Mesenchymal stem cell (in vitro differentiated cells and primary cell): ENCODE measurements at regions not wholly inside any gene's neighbourhood (a gene's known extent, or its start where the extent isn't known, plus 50 kb on each side); places are given as distances from the start of the nearest gene placed in this dataset.

Experiments used
- DNase-seq: peaks from one replicate; pipeline ENCODE4 v3.0.0-alpha.2; 2013
- H2AFZ ChIP-seq: one replicate; pipeline ENCODE4 v1.6.1; 2013; ENCODE audit warnings: low read depth, mild to moderate bottlenecking, control low read depth, inconsistent platforms, low read length, moderate library complexity
- H2AK5ac ChIP-seq: 2 replicates; pipeline ENCODE4 v1.6.1; 2013; ENCODE audit warnings: low read length, moderate library complexity, mild to moderate bottlenecking, inconsistent platforms; ENCODE audit not compliant: severe bottlenecking
- H2BK120ac ChIP-seq: one replicate; pipeline ENCODE4 v1.6.1; 2013; ENCODE audit warnings: low read depth, mild to moderate bottlenecking, inconsistent platforms, low read length, moderate library complexity
- H2BK12ac ChIP-seq, 2 experiments: one replicate each; pipeline ENCODE4 v1.6.1; 2013; ENCODE audit warnings: inconsistent platforms in 2 of 2, low read length in 2 of 2, mild to moderate bottlenecking in 2 of 2, moderate library complexity in 2 of 2, control low read depth in 1 of 2
- H2BK15ac ChIP-seq: one replicate; pipeline ENCODE4 v1.6.1; 2013; ENCODE audit warnings: mild to moderate bottlenecking, low read depth, inconsistent platforms; ENCODE audit not compliant: poor library complexity, severe bottlenecking
- H2BK5ac ChIP-seq: 2 replicates; pipeline ENCODE4 v1.6.1; 2013; ENCODE audit warnings: low read depth, mild to moderate bottlenecking, low read length, control low read depth, inconsistent platforms; ENCODE audit not compliant: poor library complexity, severe bottlenecking
- H3K14ac ChIP-seq, 2 experiments: one replicate each; pipeline ENCODE4 v1.6.1; 2013; ENCODE audit warnings: inconsistent platforms in 2 of 2, low read length in 2 of 2, control low read depth in 1 of 2, mild to moderate bottlenecking in 1 of 2, moderate library complexity in 1 of 2
- H3K18ac ChIP-seq, 2 experiments: one replicate each; pipeline ENCODE4 v1.6.1; 2013; ENCODE audit warnings: inconsistent platforms in 2 of 2, low read length in 2 of 2, control low read depth in 1 of 2, low read depth in 1 of 2, mild to moderate bottlenecking in 1 of 2
- H3K23ac ChIP-seq, 2 experiments: one replicate each; pipeline ENCODE4 v1.6.1; 2013; ENCODE audit warnings: inconsistent platforms in 2 of 2, low read length in 2 of 2, mild to moderate bottlenecking in 2 of 2, moderate library complexity in 2 of 2, control low read depth in 1 of 2
- H3K27ac ChIP-seq: 2 replicates; pipeline ENCODE4 v1.5.1; 2013; ENCODE audit warnings: mild to moderate bottlenecking, moderate library complexity, low read length, control low read depth, inconsistent platforms; ENCODE audit not compliant: poor library complexity, severe bottlenecking
- H3K27me3 ChIP-seq, 2 experiments: 2 replicates each; pipeline versions ENCODE4 v1.6.1 to v1.7.0; 2013; ENCODE audit warnings: low read length in 2 of 2, mild to moderate bottlenecking in 2 of 2, moderate library complexity in 2 of 2, control low read depth in 1 of 2, inconsistent platforms in 1 of 2; ENCODE audit not compliant: control insufficient read depth in 1 of 2, insufficient read depth in 1 of 2
- H3K36me3 ChIP-seq, 2 experiments: 2 replicates each; pipeline versions ENCODE4 v1.6.1 to v1.7.0; 2013; ENCODE audit warnings: low read length in 2 of 2, control low read depth in 1 of 2, inconsistent platforms in 1 of 2, low read depth in 1 of 2, mild to moderate bottlenecking in 1 of 2; ENCODE audit not compliant: insufficient read depth in 2 of 2, control insufficient read depth in 1 of 2
- H3K4ac ChIP-seq, 2 experiments: one replicate each; pipeline ENCODE4 v1.6.1; 2013; ENCODE audit warnings: inconsistent platforms in 2 of 2, low read length in 2 of 2, mild to moderate bottlenecking in 2 of 2, moderate library complexity in 2 of 2, control low read depth in 1 of 2, low read depth in 1 of 2
- H3K4me1 ChIP-seq: 2 replicates; pipeline ENCODE4 v1.6.1; 2013; ENCODE audit warnings: low read depth, low read length, control low read depth; ENCODE audit not compliant: control insufficient read depth, insufficient read depth
- H3K4me2 ChIP-seq: 2 replicates; pipeline ENCODE4 v1.6.1; 2013; ENCODE audit warnings: low read length, mild to moderate bottlenecking, inconsistent platforms; ENCODE audit not compliant: poor library complexity, severe bottlenecking
- H3K4me3 ChIP-seq, 2 experiments: 2 replicates each; pipeline versions ENCODE4 v1.5.1 to v1.7.0; 2013; ENCODE audit warnings: low read length in 2 of 2, mild to moderate bottlenecking in 2 of 2, control low read depth in 1 of 2, low read depth in 1 of 2; ENCODE audit not compliant: insufficient read depth in 1 of 2
- H3K79me1 ChIP-seq: replicated peaks from 2 replicates; pipeline ENCODE4 v1.6.1; 2013; ENCODE audit warnings: mild to moderate bottlenecking, control low read depth, low read length, inconsistent platforms; ENCODE audit not compliant: poor library complexity, severe bottlenecking
- H3K9ac ChIP-seq: 2 replicates; pipeline ENCODE4 v1.7.0; 2013; ENCODE audit warnings: mild to moderate bottlenecking, low read length, moderate library complexity
- H3K9me3 ChIP-seq: 2 replicates; pipeline ENCODE4 v1.7.0; 2013; ENCODE audit warnings: mild to moderate bottlenecking, low read length; ENCODE audit not compliant: control insufficient read depth
- H4K8ac ChIP-seq: one replicate; pipeline ENCODE4 v1.6.1; 2013; ENCODE audit warnings: inconsistent platforms, mild to moderate bottlenecking, low read length, moderate library complexity
- H4K91ac ChIP-seq: one replicate; pipeline ENCODE4 v1.6.1; 2013; ENCODE audit warnings: mild to moderate bottlenecking, low read length, inconsistent platforms
- WGBS: methylation state at CpG from one replicate; pipeline ENCODE4 v1.1.7; 2013; ENCODE audit warnings: mixed read lengths; 5-methylcytosine and 5-hydroxymethylcytosine counted together

DNA sequence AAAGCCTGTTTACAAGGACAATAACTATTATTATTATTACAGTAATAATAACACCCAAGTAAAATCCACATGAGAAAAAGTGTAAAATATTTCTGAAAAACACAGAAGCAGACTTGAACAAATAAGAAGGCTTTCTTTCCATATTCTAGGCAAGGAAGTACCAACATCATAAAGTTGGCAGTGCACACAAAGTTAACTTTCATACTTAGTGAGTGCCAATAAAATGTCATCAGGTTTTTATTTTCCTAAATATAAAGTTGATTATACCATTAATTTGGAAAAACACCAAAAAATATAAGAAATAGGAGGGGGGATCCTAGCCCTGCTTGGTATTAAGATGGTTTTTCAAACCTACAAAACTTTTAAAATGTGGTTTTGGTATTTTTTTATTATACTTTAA, 161.4 kb downstream of the PRELID2 start:
- H2AFZ ChIP-seq: no peak overlapping the region
- H4K91ac ChIP-seq: no peak overlapping the region
- DNase-seq: no peak
- no peak overlapping the region for H3K4me2 ChIP-seq
- no peak overlapping the region for H3K23ac ChIP-seq
- no peak overlapping the region for H2BK5ac ChIP-seq
- no peak overlapping the region for H3K27ac ChIP-seq
- no peak overlapping the region for H3K4ac ChIP-seq
- H2BK12ac ChIP-seq: no peak overlapping the region
- no peaks in the 10 kb centered on the region for H3K36me3 ChIP-seq
- no peak overlapping the region for H3K18ac ChIP-seq
- H3K9ac ChIP-seq: no peak overlapping the region
- no peak overlapping the region for H2BK120ac ChIP-seq
- no peaks in the 10 kb centered on the region for H3K9me3 ChIP-seq
- H4K8ac ChIP-seq: no peak overlapping the region
- no peak overlapping the region for H2BK15ac ChIP-seq
- no peak overlapping the region for H2AK5ac ChIP-seq
- H3K79me1 ChIP-seq: no peaks in the 10 kb centered on the region
- H3K4me3 ChIP-seq: no peak overlapping the region
- no peak overlapping the region for H3K14ac ChIP-seq
- H3K4me1 ChIP-seq: no peaks in the 10 kb centered on the region
- no peaks in the 10 kb centered on the region for H3K27me3 ChIP-seq

DNA sequence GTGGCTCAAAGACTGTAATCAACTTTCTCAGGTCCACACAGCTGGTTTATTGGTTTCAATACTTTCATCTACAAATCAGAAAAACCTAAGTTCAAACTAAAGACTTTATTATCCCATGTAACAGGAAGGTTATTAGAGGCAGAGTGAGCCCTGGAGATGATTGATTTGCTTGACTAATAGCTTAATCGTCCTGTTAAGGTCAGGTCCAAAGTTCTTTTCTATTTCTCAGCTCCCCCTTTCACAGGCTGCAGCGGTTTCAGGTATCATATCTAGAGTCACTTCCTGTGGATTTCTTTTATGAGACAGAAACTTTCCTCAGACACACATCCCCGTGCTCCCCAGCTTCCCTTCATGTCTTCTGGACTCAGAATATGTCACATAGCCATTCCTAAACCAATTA, 166.4 kb downstream of the PRELID2 start:
- Histone ChIP-seq H3K4me3 (no peak overlapping the region), H3K9ac (no peak overlapping the region), H2AFZ (no peak overlapping the region), H2AK5ac (no peak overlapping the region), H3K27ac (no peak overlapping the region), H3K27me3 (no peaks in the 10 kb centered on the region), H4K91ac (no peak overlapping the region), H2BK120ac (no peak overlapping the region), H3K4me1 (no peaks in the 10 kb centered on the region), H3K4me2 (no peak overlapping the region), H2BK5ac (no peak overlapping the region), H3K23ac (no peak overlapping the region), H3K14ac (no peak overlapping the region), H3K79me1 (no peaks in the 10 kb centered on the region), H3K4ac (no peak overlapping the region), H2BK12ac (no peak overlapping the region), H3K9me3 (no peaks in the 10 kb centered on the region), H2BK15ac (no peak overlapping the region), H3K18ac (no peak overlapping the region), H3K36me3 (no peaks in the 10 kb centered on the region), H4K8ac (no peak overlapping the region)
- no peak for DNase-seq
- WGBS: 70% methylated on average over 2 of the region's 3 CpGs

GRCh38 chr5:145667742-145668141, 167.4 kb downstream of the PRELID2 start:
- Histone ChIP-seq H3K27ac (no peak overlapping the region), H2AFZ (no peak overlapping the region), H2BK5ac (no peak overlapping the region), H4K8ac (no peak overlapping the region), H3K18ac (no peak overlapping the region), H2AK5ac (no peak overlapping the region), H3K27me3 (no peaks in the 10 kb centered on the region), H2BK15ac (no peak overlapping the region), H3K23ac (no peak overlapping the region), H2BK120ac (no peak overlapping the region), H3K9ac (no peak overlapping the region), H2BK12ac (no peak overlapping the region), H3K4me2 (no peak overlapping the region), H3K4ac (no peak overlapping the region), H3K79me1 (no peaks in the 10 kb centered on the region), H3K9me3 (no peaks in the 10 kb centered on the region), H4K91ac (no peak overlapping the region), H3K4me1 (no peaks in the 10 kb centered on the region), H3K14ac (no peak overlapping the region), H3K4me3 (no peak overlapping the region), H3K36me3 (no peaks in the 10 kb centered on the region)
- DNase-seq: no peak
- WGBS: 97% methylated on average over 3 of the region's 3 CpGs

DNA sequence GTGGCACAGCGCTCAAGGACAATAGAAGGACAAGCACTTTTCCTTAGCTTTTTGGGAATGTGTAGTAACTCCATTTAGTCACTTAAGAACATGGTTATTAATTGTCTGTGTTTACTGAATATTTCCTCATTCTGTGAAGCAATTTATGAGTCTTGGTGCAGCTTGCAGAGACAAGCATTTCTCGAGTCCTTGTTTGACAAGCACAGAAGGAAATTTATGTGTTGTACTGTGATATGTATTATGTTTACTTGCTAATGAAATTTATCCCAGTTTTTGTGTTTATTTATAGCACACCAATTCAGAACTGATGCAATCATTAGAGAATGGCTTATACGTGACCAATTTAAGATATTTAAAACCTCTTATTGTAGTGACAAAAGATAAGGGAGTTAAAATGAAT, 168.6 kb downstream of the PRELID2 start:
- Histone ChIP-seq H3K4ac (no peak overlapping the region), H3K79me1 (no peaks in the 10 kb centered on the region), H3K23ac (no peak overlapping the region), H4K8ac (no peak overlapping the region), H3K36me3 (no peaks in the 10 kb centered on the region), H4K91ac (no peak overlapping the region), H3K9ac (no peak overlapping the region), H3K27me3 (no peaks in the 10 kb centered on the region), H2AK5ac (no peak overlapping the region), H2BK5ac (no peak overlapping the region), H3K9me3 (no peaks in the 10 kb centered on the region), H3K4me2 (no peak overlapping the region), H2AFZ (no peak overlapping the region), H2BK15ac (no peak overlapping the region), H3K4me1 (no peaks in the 10 kb centered on the region), H3K14ac (no peak overlapping the region), H3K4me3 (no peak overlapping the region), H2BK120ac (no peak overlapping the region), H3K27ac (no peak overlapping the region), H3K18ac (no peak overlapping the region), H2BK12ac (no peak overlapping the region)
- WGBS: 59% methylated on average over 2 of the region's 3 CpGs
- DNase-seq: peak; percentile 19
